Loucy (cell line): ENCODE measurements at regions not wholly inside any gene's neighbourhood (a gene's known extent, or its start where the extent isn't known, plus 50 kb on each side); places are given as distances from the start of the nearest gene placed in this dataset.

Source experiments
- H2AFZ ChIP-seq: fragments of 200-600 bp; sonication (generic); 2 replicates; pipeline ENCODE4 v1.6.0; 2016; ENCODE audit warnings: antibody characterized with exemption, mild to moderate bottlenecking, low read length, moderate library complexity
- H3F3A ChIP-seq: fragments of 200-600 bp; 2 replicates; pipeline ENCODE4 v1.6.0; 2016; ENCODE audit warnings: antibody characterized with exemption, low read depth, mild to moderate bottlenecking
- H3K27me3 ChIP-seq: fragments of 200-600 bp; sonication (generic); 2 replicates; pipeline ENCODE4 v1.6.1; 2014; ENCODE audit warnings: low read length, mild to moderate bottlenecking; ENCODE audit not compliant: insufficient read depth, poor library complexity, severe bottlenecking
- H3K36me3 ChIP-seq: fragments of 200-600 bp; sonication (generic); 2 replicates; pipeline ENCODE4 v1.6.1; 2016; ENCODE audit warnings: low read length; ENCODE audit not compliant: insufficient read depth
- H3K4me1 ChIP-seq: fragments of 200-600 bp; sonication (generic); 2 replicates; pipeline ENCODE4 v1.5.1; 2014; ENCODE audit warnings: low read length, mild to moderate bottlenecking; ENCODE audit not compliant: insufficient read depth, poor library complexity, severe bottlenecking
- H3K4me2 ChIP-seq: fragments of 200-600 bp; sonication (generic); 2 replicates; pipeline ENCODE4 v1.6.0; 2014; ENCODE audit warnings: antibody characterized with exemption, low read length, low read depth, mild to moderate bottlenecking; ENCODE audit not compliant: poor library complexity, severe bottlenecking
- H3K4me3 ChIP-seq: fragments of 200-600 bp; sonication (generic); 2 replicates; pipeline ENCODE4 v1.5.1; 2014; ENCODE audit warnings: low read length, mild to moderate bottlenecking, mixed read lengths; ENCODE audit not compliant: poor library complexity, severe bottlenecking
- H3K79me2 ChIP-seq: fragments of 200-600 bp; sonication (generic); 2 replicates; pipeline ENCODE4 v1.6.1; 2014; ENCODE audit warnings: low read length; ENCODE audit not compliant: insufficient read depth
- H3K9ac ChIP-seq: fragments of 200-600 bp; sonication (generic); 2 replicates; pipeline ENCODE4 v1.6.0; 2014; ENCODE audit warnings: mild to moderate bottlenecking, low read depth, low read length, moderate library complexity; ENCODE audit not compliant: poor library complexity, severe bottlenecking
- H3K9me2 ChIP-seq: fragments of 200-600 bp; sonication (generic); replicated peaks from 2 replicates; pipeline ENCODE4 v1.6.1; 2016; ENCODE audit warnings: low read depth, low read length, mixed read lengths
- H3K9me3 ChIP-seq: fragments of 200-600 bp; sonication (generic); 2 replicates; pipeline ENCODE4 v1.6.1; 2014; ENCODE audit warnings: mild to moderate bottlenecking, antibody characterized with exemption, low read length, low read depth; ENCODE audit not compliant: insufficient read depth
- H4K20me1 ChIP-seq: fragments of 200-600 bp; sonication (generic); 2 replicates; pipeline ENCODE4 v1.6.0; 2014; ENCODE audit warnings: antibody characterized with exemption, low read length, mild to moderate bottlenecking; ENCODE audit not compliant: insufficient read depth, poor library complexity, severe bottlenecking
- EZH2phosphoT487 ChIP-seq: fragments of 200-600 bp; IDR thresholded peaks from 2 replicates; pipeline ENCODE4 v1.6.1; 2018; ENCODE audit warnings: antibody characterized with exemption, mild to moderate bottlenecking, moderate library complexity, borderline replicate concordance
- TF ChIP-seq, protein P1 (sequence below): fragments of 200-600 bp; sonication (generic); conservative IDR thresholded peaks from 2 replicates; pipeline ENCODE4 v1.5.1; 2014; ENCODE audit warnings: mild to moderate bottlenecking, antibody characterized with exemption, low read length

DNA sequence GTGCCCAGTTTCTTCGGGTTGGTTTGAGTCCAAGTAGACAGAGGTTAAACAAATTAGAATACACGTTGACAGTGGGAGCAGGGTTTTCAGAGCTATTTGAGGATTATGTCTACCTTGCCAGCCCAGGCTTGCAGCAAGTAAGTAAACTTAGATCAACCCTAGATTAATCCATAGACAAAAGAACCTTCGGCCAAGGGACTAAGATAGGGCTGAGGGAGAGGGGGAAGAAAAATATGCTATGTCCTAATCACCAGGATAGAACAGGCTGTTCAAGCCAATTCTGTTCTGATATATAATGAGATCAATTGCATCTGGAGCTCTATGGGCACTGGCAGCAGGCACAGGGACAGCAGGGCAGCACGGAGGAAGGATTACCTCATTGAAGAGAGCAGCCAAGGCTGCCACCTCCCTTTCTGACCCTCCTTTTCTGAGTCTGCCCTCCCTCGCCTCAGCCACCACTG is 377.7 kb downstream of the PIK3R1 start:
- TF ChIP-seq, protein P1, sequence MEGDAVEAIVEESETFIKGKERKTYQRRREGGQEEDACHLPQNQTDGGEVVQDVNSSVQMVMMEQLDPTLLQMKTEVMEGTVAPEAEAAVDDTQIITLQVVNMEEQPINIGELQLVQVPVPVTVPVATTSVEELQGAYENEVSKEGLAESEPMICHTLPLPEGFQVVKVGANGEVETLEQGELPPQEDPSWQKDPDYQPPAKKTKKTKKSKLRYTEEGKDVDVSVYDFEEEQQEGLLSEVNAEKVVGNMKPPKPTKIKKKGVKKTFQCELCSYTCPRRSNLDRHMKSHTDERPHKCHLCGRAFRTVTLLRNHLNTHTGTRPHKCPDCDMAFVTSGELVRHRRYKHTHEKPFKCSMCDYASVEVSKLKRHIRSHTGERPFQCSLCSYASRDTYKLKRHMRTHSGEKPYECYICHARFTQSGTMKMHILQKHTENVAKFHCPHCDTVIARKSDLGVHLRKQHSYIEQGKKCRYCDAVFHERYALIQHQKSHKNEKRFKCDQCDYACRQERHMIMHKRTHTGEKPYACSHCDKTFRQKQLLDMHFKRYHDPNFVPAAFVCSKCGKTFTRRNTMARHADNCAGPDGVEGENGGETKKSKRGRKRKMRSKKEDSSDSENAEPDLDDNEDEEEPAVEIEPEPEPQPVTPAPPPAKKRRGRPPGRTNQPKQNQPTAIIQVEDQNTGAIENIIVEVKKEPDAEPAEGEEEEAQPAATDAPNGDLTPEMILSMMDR, result no peak
- TF ChIP-seq EZH2phosphoT487, result no peak
- no peak overlapping the region for H3K4me2 ChIP-seq
- H4K20me1 ChIP-seq, result no peaks in the 10 kb centered on the region

DNA sequence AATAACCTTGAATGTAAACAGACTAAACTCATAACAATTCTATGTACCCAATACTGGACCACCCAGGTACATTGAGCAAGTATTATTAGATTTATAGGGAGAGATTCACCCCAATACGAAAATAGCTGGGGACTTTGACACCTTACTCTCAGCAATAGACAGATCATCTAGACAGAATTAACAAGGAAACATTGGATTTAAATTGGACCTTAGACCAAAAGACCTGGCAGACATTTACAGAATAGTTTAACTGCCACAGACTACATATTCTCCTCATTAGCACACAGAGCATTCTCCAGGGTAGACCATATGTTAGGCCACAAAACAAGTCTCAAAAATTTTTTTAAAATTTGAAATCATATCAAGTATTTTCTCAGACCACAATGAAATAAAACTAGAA is 397.4 kb downstream of the PIK3R1 start:
- H4K20me1 ChIP-seq, result no peaks in the 10 kb centered on the region
- no peaks in the 10 kb centered on the region for H3K36me3 ChIP-seq
- TF ChIP-seq, protein P1, result no peak
- TF ChIP-seq EZH2phosphoT487, result no peak
- H3F3A ChIP-seq, result no peaks in the 10 kb centered on the region
- H3K4me3 ChIP-seq, result no peak overlapping the region
- H3K27me3 ChIP-seq, result no peaks in the 10 kb centered on the region
- peaks cover 21% of the 10 kb centered on the region; the same call in 1 of the 2 replicates for H3K9me3 ChIP-seq
- H2AFZ ChIP-seq, result no peak overlapping the region
- no peak overlapping the region for H3K9ac ChIP-seq
- no peaks in the 10 kb centered on the region for H3K4me1 ChIP-seq
- H3K79me2 ChIP-seq, result no peaks in the 10 kb centered on the region
- no peaks in the 10 kb centered on the region for H3K9me2 ChIP-seq
- H3K4me2 ChIP-seq, result no peak overlapping the region

More for the DNA sequence above, 377.7 kb downstream of the PIK3R1 start:
- Histone ChIP-seq H3K36me3 (no peaks in the 10 kb centered on the region), H3K79me2 (no peaks in the 10 kb centered on the region), H3K9me3 (no peaks in the 10 kb centered on the region), H3K4me3 (no peak overlapping the region), H3F3A (no peaks in the 10 kb centered on the region), H3K9ac (no peak overlapping the region), H2AFZ (no peak overlapping the region), H3K27me3 (no peaks in the 10 kb centered on the region), H3K9me2 (no peaks in the 10 kb centered on the region), H3K4me1 (no peaks in the 10 kb centered on the region)

DNA sequence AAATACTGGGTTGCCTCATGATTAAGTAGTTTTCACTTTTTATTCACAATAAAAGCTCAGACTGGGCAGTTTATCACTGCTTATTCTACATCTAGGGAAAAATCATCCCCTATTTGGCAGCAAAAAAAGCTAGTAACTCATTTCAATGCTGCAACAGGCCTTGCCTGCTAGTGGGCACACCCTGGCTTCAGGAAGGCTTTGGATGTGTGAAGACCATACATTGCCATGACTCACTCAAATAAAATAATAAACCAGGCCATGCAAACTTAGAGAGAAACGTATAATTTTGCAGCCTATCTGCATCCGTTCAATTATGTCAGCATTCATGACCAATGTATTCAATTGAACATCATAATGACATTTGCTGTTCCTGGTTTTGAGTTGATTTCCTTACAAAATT is 402.9 kb downstream of the PIK3R1 start:
- Histone ChIP-seq H3K4me3 (no peak overlapping the region), H3K27me3 (no peaks in the 10 kb centered on the region), H3K9me3 (no peaks in the 10 kb centered on the region), H3K9ac (no peak overlapping the region), H4K20me1 (no peaks in the 10 kb centered on the region), H3K9me2 (no peaks in the 10 kb centered on the region), H3K36me3 (no peaks in the 10 kb centered on the region), H3K4me1 (no peaks in the 10 kb centered on the region), H2AFZ (no peak overlapping the region), H3K79me2 (no peaks in the 10 kb centered on the region), H3F3A (no peaks in the 10 kb centered on the region), H3K4me2 (no peak overlapping the region)
- TF ChIP-seq EZH2phosphoT487, result no peak
- TF ChIP-seq, protein P1, result no peak
